Pons (tissue), 1 donor: ENCODE measurements at regions not wholly inside any gene's neighbourhood (a gene's known extent, or its start where the extent isn't known, plus 50 kb on each side); places are given as distances from the start of the nearest gene placed in this dataset.
"Not testable (repeated sequence)": the region's sequence is repeated elsewhere in the genome, so short reads cannot be mapped to it uniquely, and the experiment has no call there.

ENCODE experiments used
- DNase-seq: peaks from one replicate; pipeline ENCODE4 v3.0.0-alpha.2; 2016; ENCODE audit warnings: low spot score

GRCh38 chr6:4655196-4656025, 120.8 kb upstream of the CDYL start:
- no peak for DNase-seq

GRCh38 chr6:4653141-4653540, 123.1 kb upstream of the CDYL start:
- DNase-seq, result no peak

GRCh38 chr6:4651831-4652467, 124.3 kb upstream of the CDYL start:
- DNase-seq, result no peak

- no peak for DNase-seq
Observed at GRCh38 chr6:4649728-4650127, 126.5 kb upstream of the CDYL start.

- peak; percentile 54 for DNase-seq
Observed at GRCh38 chr6:4647414-4648365, 128.5 kb upstream of the CDYL start.

- DNase-seq, result no peak
Observed at GRCh38 chr6:4645713-4646360, 130.4 kb upstream of the CDYL start.

- DNase-seq, result no peak
Observed at GRCh38 chr6:4644996-4645395, 131.2 kb upstream of the CDYL start.

- no peak for DNase-seq
Observed at GRCh38 chr6:4641461-4641860, 134.7 kb upstream of the CDYL start.

GRCh38 chr6:4640139-4640538, 136.1 kb upstream of the CDYL start:
- no peak for DNase-seq

- no peak for DNase-seq
Observed at GRCh38 chr6:4638641-4639040, 137.6 kb upstream of the CDYL start.

GRCh38 chr6:4637691-4638433, 138.3 kb upstream of the CDYL start:
- DNase-seq, result no peak

- DNase-seq, result no peak
Observed at GRCh38 chr6:4636881-4637224, 139.4 kb upstream of the CDYL start.

GRCh38 chr6:4636191-4636880, 139.9 kb upstream of the CDYL start:
- no peak for DNase-seq

- no peak for DNase-seq
Observed at GRCh38 chr6:4635666-4636065, 140.5 kb upstream of the CDYL start.

GRCh38 chr6:4632421-4632820, 143.8 kb upstream of the CDYL start:
- DNase-seq, result no peak

- DNase-seq, result not testable (repeated sequence)
Observed at GRCh38 chr6:4629789-4630188, 146.4 kb upstream of the CDYL start.

- no peak for DNase-seq
Observed at GRCh38 chr6:4625557-4625956, 150.6 kb upstream of the CDYL start.

GRCh38 chr6:4624726-4625125, 151.5 kb upstream of the CDYL start:
- DNase-seq, result no peak

GRCh38 chr6:4620284-4621151, 155.7 kb upstream of the CDYL start:
- DNase-seq, result no peak

- DNase-seq, result no peak
Observed at GRCh38 chr6:4616311-4616710, 159.9 kb upstream of the CDYL start.
